Gastrocnemius medialis (tissue), 4 donors: ENCODE measurements at regions not wholly inside any gene's neighbourhood (a gene's known extent, or its start where the extent isn't known, plus 50 kb on each side); places are given as distances from the start of the nearest gene placed in this dataset.

Experiments
- ATAC-seq, 2 donors: fragments of 150-250 bp; one replicate each; pipeline ENCODE4 v1.9.1; 2016
- DNase-seq, 2 donors: peaks; one replicate each; pipeline ENCODE4 v3.0.0-alpha.2; 2019
- H3K27ac ChIP-seq, 4 donors: fragments of 200-600 bp; sonication (generic); 1 replicate in 1 of 4; 2 replicates in 3 of 4; pipeline ENCODE4 v1.5.1; 2016 to 2018; ENCODE audit warnings: mild to moderate bottlenecking in 2 of 4, moderate library complexity in 1 of 4
- H3K27me3 ChIP-seq, 3 donors: fragments of 200-600 bp; sonication (generic) in 2 of 3; 1 replicate in 1 of 3; 2 replicates in 2 of 3; pipeline versions ENCODE4 v1.5.1 to v1.6.0; 2016 to 2019; ENCODE audit warnings: mild to moderate bottlenecking in 1 of 3, moderate library complexity in 1 of 3
- H3K36me3 ChIP-seq, 2 donors: fragments of 200-600 bp; sonication (generic) in 1 of 2; one replicate each; pipeline ENCODE4 v1.5.1; 2017 to 2018
- H3K4me1 ChIP-seq, 2 donors: fragments of 200-600 bp; sonication (generic) in 1 of 2; one replicate each; pipeline ENCODE4 v1.5.1; 2016 to 2017; ENCODE audit warnings: mild to moderate bottlenecking in 2 of 2
- H3K4me3 ChIP-seq, 4 donors: fragments of 200-600 bp; sonication (generic) in 3 of 4; 1 replicate in 1 of 4; 2 replicates in 3 of 4; pipeline ENCODE4 v1.5.1; 2016 to 2019; ENCODE audit warnings: mild to moderate bottlenecking in 2 of 4
- H3K9me3 ChIP-seq, 3 donors: fragments of 200-600 bp; sonication (generic) in 2 of 3; 1 replicate in 1 of 3; 2 replicates in 2 of 3; pipeline ENCODE4 v1.5.1; 2016 to 2019
- POLR2A ChIP-seq, 2 donors: fragments of 450-650 bp; IDR thresholded peaks; one replicate each; pipeline ENCODE4 v1.6.1; 2017; ENCODE audit warnings: antibody characterized with exemption in 2 of 2, mild to moderate bottlenecking in 2 of 2, moderate library complexity in 2 of 2
- in situ Hi-C, 4 donors: fragments of 200-750 bp; cut with MboI; loops; one replicate each; pipeline versions ENCODE4 v1.15.0 to v1.8.0; 2017; ENCODE audit warnings: low sequenced_read_pairs in 4 of 4
- intact Hi-C: fragments of 100-400 bp; cut with DNase I; formaldehyde crosslinking; loops from one replicate; pipeline ENCODE4 v1.15.1; 2023; ENCODE audit warnings: low total_unique reads
- TF ChIP-seq, protein P1 (sequence below), 5 experiments: fragments of 450-650 bp in 3 of 5; fragments of 200-600 bp in 2 of 5; sonication (generic) in 2 of 5; IDR thresholded peaks in 4 of 5; conservative IDR thresholded peaks in 1 of 5; 1 replicate in 4 of 5; 2 replicates in 1 of 5; pipeline ENCODE4 v1.5.1; 2016 to 2019; ENCODE audit warnings: antibody characterized with exemption in 5 of 5, mild to moderate bottlenecking in 3 of 5, moderate library complexity in 3 of 5

DNA sequence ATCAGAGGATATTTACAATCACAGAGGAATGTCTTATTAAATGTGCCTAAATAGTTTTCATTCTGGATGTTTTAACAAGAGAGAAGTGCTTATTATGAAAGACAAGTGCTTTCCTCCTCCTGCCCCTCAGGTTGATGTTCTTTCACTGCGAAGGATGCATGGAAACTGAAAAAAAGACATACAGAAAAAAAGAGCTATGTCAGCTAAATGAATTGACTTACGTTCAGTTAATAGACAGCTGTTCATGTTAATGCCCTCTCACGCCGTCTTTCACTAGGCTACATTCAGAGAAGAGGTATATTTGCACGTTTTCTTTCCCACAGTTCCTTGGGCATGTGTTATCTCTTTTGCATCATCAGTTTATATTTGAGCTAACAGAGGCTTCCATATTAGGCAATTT, 821.8 kb upstream of the PCDH9 start:
- in situ Hi-C loops (no loop called here), intact Hi-C loops (no loop called here)
- Histone ChIP-seq H3K27ac (no peak overlapping the region), H3K9me3 (no peaks in the 10 kb centered on the region), H3K27me3 (no peaks in the 10 kb centered on the region), H3K4me1 (no peaks in the 10 kb centered on the region), H3K4me3 (no peak overlapping the region), H3K36me3 (no peaks in the 10 kb centered on the region)
- ATAC-seq (no peak), DNase-seq (no peak)
- TF ChIP-seq, protein P1, sequence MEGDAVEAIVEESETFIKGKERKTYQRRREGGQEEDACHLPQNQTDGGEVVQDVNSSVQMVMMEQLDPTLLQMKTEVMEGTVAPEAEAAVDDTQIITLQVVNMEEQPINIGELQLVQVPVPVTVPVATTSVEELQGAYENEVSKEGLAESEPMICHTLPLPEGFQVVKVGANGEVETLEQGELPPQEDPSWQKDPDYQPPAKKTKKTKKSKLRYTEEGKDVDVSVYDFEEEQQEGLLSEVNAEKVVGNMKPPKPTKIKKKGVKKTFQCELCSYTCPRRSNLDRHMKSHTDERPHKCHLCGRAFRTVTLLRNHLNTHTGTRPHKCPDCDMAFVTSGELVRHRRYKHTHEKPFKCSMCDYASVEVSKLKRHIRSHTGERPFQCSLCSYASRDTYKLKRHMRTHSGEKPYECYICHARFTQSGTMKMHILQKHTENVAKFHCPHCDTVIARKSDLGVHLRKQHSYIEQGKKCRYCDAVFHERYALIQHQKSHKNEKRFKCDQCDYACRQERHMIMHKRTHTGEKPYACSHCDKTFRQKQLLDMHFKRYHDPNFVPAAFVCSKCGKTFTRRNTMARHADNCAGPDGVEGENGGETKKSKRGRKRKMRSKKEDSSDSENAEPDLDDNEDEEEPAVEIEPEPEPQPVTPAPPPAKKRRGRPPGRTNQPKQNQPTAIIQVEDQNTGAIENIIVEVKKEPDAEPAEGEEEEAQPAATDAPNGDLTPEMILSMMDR (IDR thresholded peaks at IDR 0.05 in 4 of 5, conservative IDR thresholded peaks at IDR 0.05 in 1 of 5) = no peak

DNA sequence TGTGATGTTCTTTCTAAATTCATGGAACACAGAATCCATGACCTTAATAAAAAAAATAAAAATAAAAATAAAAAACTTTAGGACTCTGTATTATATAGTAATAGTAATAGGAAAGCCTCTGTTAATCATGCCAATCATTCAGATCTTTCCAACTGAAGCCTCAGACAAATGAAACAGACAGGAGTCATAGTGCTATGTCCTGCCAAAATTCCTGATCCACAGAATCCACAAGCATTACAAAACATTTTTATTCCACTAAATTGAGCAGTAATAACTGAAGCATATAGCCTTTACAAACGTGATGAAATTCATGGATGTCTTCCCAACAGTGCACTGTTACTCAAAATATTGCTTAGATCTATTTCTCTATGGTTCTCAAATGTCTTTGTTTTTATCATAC, 820.6 kb upstream of the PCDH9 start:
- no peak for ATAC-seq
- H3K4me1 ChIP-seq = no peaks in the 10 kb centered on the region
- in situ Hi-C loops (no loop called here), intact Hi-C loops (no loop called here)
- no peak overlapping the region for H3K4me3 ChIP-seq
- no peak for DNase-seq
- no peaks in the 10 kb centered on the region for H3K27me3 ChIP-seq
- no peak overlapping the region for H3K27ac ChIP-seq
- H3K9me3 ChIP-seq = no peaks in the 10 kb centered on the region
- no peak for TF ChIP-seq POLR2A (IDR thresholded peaks at IDR 0.05)
- TF ChIP-seq, protein P1 (IDR thresholded peaks at IDR 0.05 in 4 of 5, conservative IDR thresholded peaks at IDR 0.05 in 1 of 5) = no peak
- H3K36me3 ChIP-seq = no peaks in the 10 kb centered on the region

DNA sequence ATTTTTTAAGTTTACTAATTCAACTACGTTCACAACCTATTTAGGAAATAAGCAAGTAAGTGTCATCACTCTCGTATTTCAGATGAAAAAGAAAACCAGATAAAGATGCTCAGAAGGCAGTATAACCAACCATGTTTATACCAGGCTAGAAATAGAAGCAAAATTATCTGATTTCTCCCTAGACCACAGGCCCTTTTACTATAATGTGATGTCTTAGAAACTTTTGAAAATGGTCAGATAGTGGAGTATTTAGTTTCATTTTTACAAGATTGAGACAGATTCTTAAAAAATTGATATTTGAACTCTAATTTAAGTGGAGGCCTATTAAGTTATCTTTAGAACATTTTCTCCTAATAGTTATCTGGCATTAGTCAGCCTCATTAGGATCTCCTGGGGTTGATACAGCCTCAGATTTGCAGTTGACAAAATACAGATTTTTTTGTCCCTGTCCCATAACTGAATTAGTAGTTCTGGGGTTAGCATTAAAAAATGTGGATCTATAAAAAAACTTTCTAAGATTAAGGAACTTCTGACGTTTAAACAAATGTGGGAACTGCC, 818.7 kb upstream of the PCDH9 start:
- intact Hi-C loops = no loop called here
- H3K9me3 ChIP-seq = no peaks in the 10 kb centered on the region
- DNase-seq (no peak), ATAC-seq (no peak)
- in situ Hi-C loops = no loop called here
- no peaks in the 10 kb centered on the region for H3K36me3 ChIP-seq
- TF ChIP-seq POLR2A (IDR thresholded peaks at IDR 0.05) = no peak
- TF ChIP-seq, protein P1 (IDR thresholded peaks at IDR 0.05 in 4 of 5, conservative IDR thresholded peaks at IDR 0.05 in 1 of 5) = no peak
- no peaks in the 10 kb centered on the region for H3K27me3 ChIP-seq
- H3K4me3 ChIP-seq = no peak overlapping the region
- H3K27ac ChIP-seq = no peak overlapping the region
- H3K4me1 ChIP-seq = no peaks in the 10 kb centered on the region

DNA sequence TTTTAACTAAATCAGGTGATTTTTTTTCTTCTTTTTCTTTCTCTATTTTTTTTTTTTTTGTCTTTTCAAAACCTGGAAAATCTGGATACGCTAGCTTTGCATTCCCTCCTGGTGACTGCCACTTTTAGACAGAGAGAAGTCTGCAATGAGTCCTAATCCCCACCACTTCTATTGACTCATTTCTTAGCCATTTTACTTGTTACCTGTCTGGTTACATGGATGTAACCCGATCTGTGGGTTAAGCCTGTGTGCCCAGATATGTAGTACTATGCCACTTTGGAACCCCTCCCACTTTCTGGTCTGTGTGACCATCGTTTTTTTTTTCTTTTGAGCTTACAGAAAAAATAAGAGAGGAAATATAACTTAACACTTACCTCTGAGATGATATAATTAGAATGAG, 817.8 kb upstream of the PCDH9 start:
- in situ Hi-C loops = no loop called here
- H3K4me1 ChIP-seq = no peaks in the 10 kb centered on the region
- H3K27ac ChIP-seq = no peak overlapping the region
- ATAC-seq (no peak), DNase-seq (no peak)
- H3K4me3 ChIP-seq = no peak overlapping the region
- intact Hi-C loops = no loop called here
- H3K9me3 ChIP-seq = no peaks in the 10 kb centered on the region
- H3K36me3 ChIP-seq = no peaks in the 10 kb centered on the region
- H3K27me3 ChIP-seq = no peaks in the 10 kb centered on the region
- no peak for TF ChIP-seq POLR2A (IDR thresholded peaks at IDR 0.05)
- TF ChIP-seq, protein P1 (IDR thresholded peaks at IDR 0.05 in 4 of 5, conservative IDR thresholded peaks at IDR 0.05 in 1 of 5) = no peak

DNA sequence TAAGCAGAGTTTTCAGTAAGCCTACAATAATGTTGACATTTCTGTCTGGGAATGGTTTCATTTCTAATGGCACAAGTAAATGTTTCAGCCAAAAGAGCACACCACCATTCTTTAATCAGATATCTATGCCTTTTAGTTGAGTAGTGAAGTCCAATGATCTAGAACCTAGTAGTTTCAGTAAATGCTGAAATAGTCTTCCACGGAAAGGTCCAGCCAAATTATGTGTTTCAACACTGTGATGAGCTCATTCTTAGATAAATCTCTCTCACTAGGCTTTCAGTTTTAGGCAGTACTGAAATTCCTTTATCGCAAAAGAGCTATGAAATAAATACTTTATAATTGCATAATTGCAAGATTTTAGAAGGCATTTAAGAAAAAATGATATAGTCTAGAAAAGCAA, 816.8 kb upstream of the PCDH9 start:
- Histone ChIP-seq H3K4me3 (no peak overlapping the region), H3K4me1 (no peaks in the 10 kb centered on the region), H3K9me3 (no peaks in the 10 kb centered on the region), H3K36me3 (no peaks in the 10 kb centered on the region), H3K27ac (no peak overlapping the region), H3K27me3 (no peaks in the 10 kb centered on the region)
- intact Hi-C loops = no loop called here
- in situ Hi-C loops = no loop called here
- DNase-seq (no peak), ATAC-seq (no peak)
- TF ChIP-seq POLR2A (IDR thresholded peaks at IDR 0.05) = no peak
- TF ChIP-seq, protein P1 (IDR thresholded peaks at IDR 0.05 in 4 of 5, conservative IDR thresholded peaks at IDR 0.05 in 1 of 5) = no peak
